ENCODE measurements at regions not wholly inside any gene's neighbourhood (a gene's known extent, or its start where the extent isn't known, plus 50 kb on each side); places are given as distances from the start of the nearest gene placed in this dataset.

- no peak for TF ChIP-seq CTCF (IDR thresholded peaks at IDR 0.05; ENCODE audit: low read depth, low read length)
- DNase-seq (ENCODE audit: low read depth, low spot score): no peak
- in situ Hi-C loops (cut with HindIII; ENCODE audit: low sequenced_read_pairs): no loop called here
- no peak overlapping the region for H3K4me3 ChIP-seq (ENCODE audit: low read depth, low read length)
These were observed 129.6 kb upstream of the QRFPR start for GRCh38 chr4:121510341-121510874.

DNA sequence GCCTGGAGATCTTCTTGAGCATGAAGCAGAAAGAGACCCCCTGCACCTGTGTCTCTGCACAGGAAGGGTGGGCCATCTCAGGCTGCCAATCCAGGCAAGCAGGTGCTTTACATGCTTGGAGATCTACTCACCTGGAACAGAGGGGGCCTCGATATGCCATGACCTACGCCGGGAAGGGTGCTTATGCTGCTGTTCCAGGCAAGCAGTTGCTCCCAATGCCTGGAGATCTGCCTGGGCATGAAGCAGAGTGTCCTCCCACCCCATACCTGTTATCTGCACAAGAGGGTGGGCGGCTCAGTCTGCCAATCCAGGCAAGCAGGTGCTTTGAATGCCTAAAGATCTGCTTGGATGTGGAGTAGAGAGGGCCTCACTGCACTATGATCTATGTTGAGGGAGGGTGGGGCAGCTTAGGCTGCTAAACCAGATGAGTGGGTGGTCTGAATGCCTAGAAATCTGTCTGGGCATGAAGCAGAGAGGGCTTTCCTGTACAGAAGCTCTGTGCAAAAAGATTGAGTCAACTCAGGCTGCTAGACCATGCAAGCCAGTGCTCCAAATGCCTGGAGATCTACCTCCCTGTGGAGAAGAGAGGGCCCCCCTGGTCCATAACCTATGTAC lies 104.5 kb upstream of the QRFPR start:
- no peak for DNase-seq (ENCODE audit: low read depth, low spot score)
- H3K4me3 ChIP-seq (ENCODE audit: low read depth, low read length): no peak overlapping the region
- no peak for TF ChIP-seq CTCF (IDR thresholded peaks at IDR 0.05; ENCODE audit: low read depth, low read length)
- in situ Hi-C loops (cut with HindIII; ENCODE audit: low sequenced_read_pairs): no loop called here

GRCh38 chr4:121484633-121485032 lies 103.8 kb upstream of the QRFPR start:
- DNase-seq (ENCODE audit: low read depth, low spot score): peak; percentile 61
- TF ChIP-seq CTCF (IDR thresholded peaks at IDR 0.05; ENCODE audit: low read depth, low read length): peak; percentile 92
- in situ Hi-C loops (cut with HindIII; ENCODE audit: low sequenced_read_pairs): no loop called here
- H3K4me3 ChIP-seq (ENCODE audit: low read depth, low read length): no peak overlapping the region

GRCh38 chr4:121479808-121480207 lies 99.0 kb upstream of the QRFPR start:
- no peak overlapping the region for H3K4me3 ChIP-seq (ENCODE audit: low read depth, low read length)
- no peak for TF ChIP-seq CTCF (IDR thresholded peaks at IDR 0.05; ENCODE audit: low read depth, low read length)
- no peak for DNase-seq (ENCODE audit: low read depth, low spot score)
- in situ Hi-C loops (cut with HindIII; ENCODE audit: low sequenced_read_pairs): no loop called here

DNA sequence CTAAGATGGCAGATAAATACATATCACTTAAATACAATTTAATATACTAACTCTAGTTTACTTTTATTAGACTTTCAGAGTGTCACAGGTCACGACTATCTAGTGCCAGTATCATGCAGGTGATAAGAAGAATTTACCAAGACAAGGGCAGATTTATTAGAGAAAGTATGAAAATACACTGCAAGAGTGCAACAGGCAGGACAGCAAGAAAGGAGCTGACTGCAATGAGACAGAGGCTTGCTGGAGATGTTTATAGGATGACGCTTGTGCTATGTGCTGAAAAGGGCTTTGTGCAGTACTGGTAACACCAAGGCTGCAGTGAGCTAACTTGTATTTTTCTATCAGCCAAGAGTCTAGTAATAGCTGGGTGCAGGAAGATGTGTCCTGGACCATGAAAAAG lies 96.7 kb upstream of the QRFPR start:
- no peak for DNase-seq (ENCODE audit: low read depth, low spot score)
- no peak for TF ChIP-seq CTCF (IDR thresholded peaks at IDR 0.05; ENCODE audit: low read depth, low read length)
- in situ Hi-C loops (cut with HindIII; ENCODE audit: low sequenced_read_pairs): no loop called here
- no peak overlapping the region for H3K4me3 ChIP-seq (ENCODE audit: low read depth, low read length)

DNA sequence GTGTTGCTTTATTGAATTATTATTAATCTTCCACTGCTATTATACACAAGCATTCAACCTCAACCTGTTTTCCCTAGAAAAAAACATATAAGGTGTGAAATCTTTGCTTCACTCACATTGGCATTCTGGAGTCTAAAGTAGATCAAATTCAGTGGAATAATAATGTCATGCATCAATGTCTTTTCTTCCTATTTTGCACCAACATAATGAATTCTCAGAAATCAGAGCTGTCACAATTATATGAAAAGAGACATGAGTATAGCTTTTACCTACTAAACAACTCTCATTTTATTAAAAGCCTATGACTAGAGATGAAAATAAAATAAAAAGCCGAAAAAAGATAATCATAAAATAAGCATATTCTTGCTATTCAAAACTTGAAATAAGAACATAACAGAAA lies 96.3 kb upstream of the QRFPR start:
- TF ChIP-seq CTCF (IDR thresholded peaks at IDR 0.05; ENCODE audit: low read depth, low read length): no peak
- H3K4me3 ChIP-seq (ENCODE audit: low read depth, low read length): no peak overlapping the region
- in situ Hi-C loops (cut with HindIII; ENCODE audit: low sequenced_read_pairs): no loop called here
- DNase-seq (ENCODE audit: low read depth, low spot score): no peak
